Esophagus squamous epithelium (tissue), 4 donors: ENCODE measurements at regions not wholly inside any gene's neighbourhood (a gene's known extent, or its start where the extent isn't known, plus 50 kb on each side); places are given as distances from the start of the nearest gene placed in this dataset.

Experiments used
- POLR2A ChIP-seq, 4 donors: fragments of 450-650 bp; IDR thresholded peaks; one replicate each; pipeline ENCODE4 v1.6.1; 2017; ENCODE audit warnings: antibody characterized with exemption in 4 of 4, mild to moderate bottlenecking in 4 of 4, moderate library complexity in 3 of 4
- TF ChIP-seq, protein P1 (sequence below), 6 experiments: fragments of 450-650 bp in 4 of 6; fragments of 200-600 bp in 2 of 6; sonication (generic) in 2 of 6; IDR thresholded peaks; one replicate each; pipeline ENCODE4 v1.5.1; 2016 to 2019; ENCODE audit warnings: antibody characterized with exemption in 6 of 6, mild to moderate bottlenecking in 4 of 6, moderate library complexity in 4 of 6

DNA sequence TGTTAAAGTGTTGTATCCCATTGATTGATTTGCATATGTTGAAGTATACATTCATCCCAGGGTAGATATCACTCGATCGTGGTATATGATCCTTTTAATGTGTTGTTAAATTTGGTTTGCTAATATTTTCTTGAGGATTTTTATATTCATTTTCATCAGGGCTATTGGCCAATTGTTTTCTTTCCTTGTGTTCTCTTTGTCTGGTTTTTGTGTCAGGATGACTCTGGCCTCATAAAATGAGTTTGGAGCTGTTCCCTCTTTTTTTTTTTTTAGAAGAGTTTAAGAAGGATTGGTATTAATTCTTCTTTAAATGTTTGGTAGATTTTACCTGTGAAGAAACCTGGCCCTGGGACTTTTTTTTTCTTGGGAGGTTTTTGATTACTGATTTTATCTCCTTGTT is 303.5 kb upstream of the RTL1 start:
- TF ChIP-seq, protein P1, sequence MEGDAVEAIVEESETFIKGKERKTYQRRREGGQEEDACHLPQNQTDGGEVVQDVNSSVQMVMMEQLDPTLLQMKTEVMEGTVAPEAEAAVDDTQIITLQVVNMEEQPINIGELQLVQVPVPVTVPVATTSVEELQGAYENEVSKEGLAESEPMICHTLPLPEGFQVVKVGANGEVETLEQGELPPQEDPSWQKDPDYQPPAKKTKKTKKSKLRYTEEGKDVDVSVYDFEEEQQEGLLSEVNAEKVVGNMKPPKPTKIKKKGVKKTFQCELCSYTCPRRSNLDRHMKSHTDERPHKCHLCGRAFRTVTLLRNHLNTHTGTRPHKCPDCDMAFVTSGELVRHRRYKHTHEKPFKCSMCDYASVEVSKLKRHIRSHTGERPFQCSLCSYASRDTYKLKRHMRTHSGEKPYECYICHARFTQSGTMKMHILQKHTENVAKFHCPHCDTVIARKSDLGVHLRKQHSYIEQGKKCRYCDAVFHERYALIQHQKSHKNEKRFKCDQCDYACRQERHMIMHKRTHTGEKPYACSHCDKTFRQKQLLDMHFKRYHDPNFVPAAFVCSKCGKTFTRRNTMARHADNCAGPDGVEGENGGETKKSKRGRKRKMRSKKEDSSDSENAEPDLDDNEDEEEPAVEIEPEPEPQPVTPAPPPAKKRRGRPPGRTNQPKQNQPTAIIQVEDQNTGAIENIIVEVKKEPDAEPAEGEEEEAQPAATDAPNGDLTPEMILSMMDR (IDR thresholded peaks at IDR 0.05): no peak
- TF ChIP-seq POLR2A (IDR thresholded peaks at IDR 0.05): no peak
